T-helper 17 cell (primary cell): ENCODE measurements at regions not wholly inside any gene's neighbourhood (a gene's known extent, or its start where the extent isn't known, plus 50 kb on each side); places are given as distances from the start of the nearest gene placed in this dataset.

ENCODE experiments used
- ATAC-seq: fragments of 150-1000 bp; cut with Tn5 transposase; 2 replicates; pipeline ENCODE4 v1.10.0; 2021; ENCODE audit warnings: mild to moderate bottlenecking, moderate library complexity
- DNase-seq, 3 donors: peaks; one replicate each; pipeline versions ENCODE4 v3.0.0 to v3.0.0-alpha.2; 2020 to 2021
- H3K9me3 ChIP-seq: one replicate; pipeline ENCODE4 v1.7.0; 2013; ENCODE audit warnings: low read length, mild to moderate bottlenecking; ENCODE audit not compliant: control insufficient read depth, poor library complexity, severe bottlenecking
- H3K27ac Mint-ChIP-seq: one replicate; pipeline ENCODE4 v1.8.0; 2022; ENCODE audit warnings: mild to moderate bottlenecking, moderate library complexity, mixed read lengths
- H3K27me3 Mint-ChIP-seq: one replicate; pipeline ENCODE4 v1.8.0; 2022; ENCODE audit warnings: mixed read lengths
- H3K36me3 Mint-ChIP-seq: one replicate; pipeline ENCODE4 v1.8.0; 2022; ENCODE audit warnings: low read depth, mixed read lengths
- H3K4me1 Mint-ChIP-seq: one replicate; pipeline ENCODE4 v1.8.0; 2022; ENCODE audit warnings: mild to moderate bottlenecking, mixed read lengths
- H3K4me3 Mint-ChIP-seq: one replicate; pipeline ENCODE4 v1.8.0; 2022; ENCODE audit warnings: mild to moderate bottlenecking, moderate library complexity, mixed read lengths

DNA sequence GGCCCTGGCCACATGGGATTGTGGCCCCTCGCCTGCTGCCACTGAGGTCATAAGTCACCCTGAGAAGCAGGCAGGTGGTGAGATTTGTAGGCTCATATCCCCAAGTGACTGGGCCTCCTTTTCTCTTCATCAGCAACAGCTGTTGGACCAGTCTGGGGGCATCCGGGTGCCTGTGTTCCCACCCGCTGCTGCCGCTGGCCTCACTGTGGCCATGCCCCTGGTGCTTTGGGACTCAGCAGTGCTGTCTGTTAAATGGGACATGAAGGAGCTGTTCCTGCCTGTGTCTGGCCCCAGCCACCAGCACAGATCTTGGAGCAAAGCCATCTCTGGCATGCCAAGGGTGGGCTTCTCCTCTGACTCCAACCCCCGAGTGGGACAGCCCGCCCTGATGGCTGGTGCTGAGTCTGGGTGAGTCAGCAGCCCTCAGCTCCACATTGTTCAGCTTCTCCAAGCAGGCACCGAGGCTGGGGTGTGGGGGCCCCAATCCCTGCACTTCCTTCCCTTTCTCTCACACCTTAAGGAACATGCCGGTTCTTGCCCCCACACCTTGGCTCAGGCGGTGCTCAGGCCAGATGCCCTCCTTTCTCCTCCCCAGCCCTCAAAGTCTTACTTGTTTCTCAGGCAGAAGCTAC, 207.9 kb downstream of the GLI2 start:
- Mint-ChIP-seq H3K36me3 (no peaks in the 10 kb centered on the region), H3K27ac (no peak overlapping the region), H3K4me1 (no peaks in the 10 kb centered on the region), H3K4me3 (no peak overlapping the region), H3K27me3 (no peaks in the 10 kb centered on the region)
- no peak for ATAC-seq
- no peaks in the 10 kb centered on the region for H3K9me3 ChIP-seq
- DNase-seq = no peak

DNA sequence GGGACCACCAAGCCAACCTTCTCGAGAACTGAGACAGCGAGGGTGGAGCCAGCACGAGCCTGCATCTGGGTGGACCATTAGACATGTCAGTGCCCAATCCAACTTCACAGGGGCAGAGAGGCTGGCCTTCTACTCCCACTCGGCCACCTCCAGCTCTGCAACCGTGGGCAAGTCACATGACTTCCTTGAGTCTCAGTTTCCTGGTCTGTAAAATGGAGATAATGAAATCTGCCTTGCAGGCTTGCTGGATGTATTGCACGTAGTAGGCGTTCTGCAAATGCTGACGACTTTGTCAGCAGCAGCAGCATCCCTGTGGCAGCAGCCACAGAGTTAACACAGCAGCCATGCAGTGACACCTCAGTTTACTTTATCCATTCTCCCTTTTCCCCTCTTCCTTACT, 208.9 kb downstream of the GLI2 start:
- H3K36me3 Mint-ChIP-seq = no peaks in the 10 kb centered on the region
- H3K27me3 Mint-ChIP-seq = no peaks in the 10 kb centered on the region
- peaks cover 2% of the 10 kb centered on the region for H3K4me1 Mint-ChIP-seq
- no peak overlapping the region for H3K27ac Mint-ChIP-seq
- no peak for ATAC-seq
- no peak for DNase-seq
- H3K9me3 ChIP-seq = no peaks in the 10 kb centered on the region
- H3K4me3 Mint-ChIP-seq = no peak overlapping the region

DNA sequence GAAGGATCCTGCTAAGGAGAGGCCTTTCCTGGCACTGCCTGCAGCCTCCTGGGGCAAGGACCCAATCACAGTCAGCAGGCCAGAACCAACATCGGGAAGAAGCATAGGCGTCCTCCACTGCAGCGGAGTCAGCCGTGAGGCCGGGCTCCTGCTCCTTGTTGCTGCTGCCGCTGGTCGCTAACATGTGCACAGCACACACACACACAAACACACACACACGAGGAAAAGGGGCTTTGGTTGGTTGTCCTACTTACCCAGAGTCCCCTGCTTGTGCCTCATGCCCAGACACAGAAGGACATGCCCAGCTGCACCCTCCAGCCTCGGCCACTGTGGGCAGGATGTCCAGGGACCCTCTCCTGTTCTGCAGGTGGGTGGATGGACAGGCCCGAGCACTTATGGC, 209.4 kb downstream of the GLI2 start:
- Mint-ChIP-seq H3K27ac (no peak overlapping the region), H3K36me3 (no peaks in the 10 kb centered on the region), H3K4me1 (peaks cover 2% of the 10 kb centered on the region), H3K27me3 (no peaks in the 10 kb centered on the region), H3K4me3 (no peak overlapping the region)
- DNase-seq = no peak
- ATAC-seq = no peak
- no peaks in the 10 kb centered on the region for H3K9me3 ChIP-seq

DNA sequence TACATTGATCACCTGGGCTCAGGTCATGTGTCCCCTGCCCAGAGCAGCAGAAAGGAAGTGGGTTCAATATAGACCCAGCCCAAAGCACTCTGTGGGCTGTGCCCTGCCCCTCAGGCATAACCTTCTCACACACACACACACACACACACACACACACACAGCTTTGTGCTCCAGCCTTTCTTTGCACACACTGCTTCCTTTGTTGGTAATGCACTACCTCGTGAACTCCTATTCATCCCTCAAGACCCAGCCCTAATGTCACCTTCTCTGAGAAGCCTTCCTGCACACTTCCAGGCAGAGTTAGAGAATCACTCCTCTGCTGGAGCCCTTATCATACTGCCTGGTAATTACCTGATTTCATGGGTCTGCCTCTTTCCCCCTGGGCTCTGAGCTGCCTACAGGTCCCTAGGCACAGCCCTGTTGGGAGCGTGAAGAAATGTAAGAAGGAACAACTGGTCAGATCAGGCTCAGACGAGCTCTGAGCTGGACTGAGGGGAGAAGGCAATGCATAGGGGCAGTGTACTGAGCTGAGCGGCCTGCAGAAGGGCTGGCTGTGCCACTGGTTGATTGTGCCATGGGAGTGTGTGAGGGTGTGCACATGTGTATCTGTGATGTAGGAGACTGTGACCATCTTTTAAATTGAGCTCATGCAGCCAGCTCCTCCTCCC, 210.3 kb downstream of the GLI2 start:
- H3K4me1 Mint-ChIP-seq = peaks cover 2% of the 10 kb centered on the region
- H3K27me3 Mint-ChIP-seq = no peaks in the 10 kb centered on the region
- ATAC-seq = no peak
- no peaks in the 10 kb centered on the region for H3K36me3 Mint-ChIP-seq
- no peaks in the 10 kb centered on the region for H3K9me3 ChIP-seq
- DNase-seq = no peak
- H3K27ac Mint-ChIP-seq = no peak overlapping the region
- H3K4me3 Mint-ChIP-seq = no peak overlapping the region

DNA sequence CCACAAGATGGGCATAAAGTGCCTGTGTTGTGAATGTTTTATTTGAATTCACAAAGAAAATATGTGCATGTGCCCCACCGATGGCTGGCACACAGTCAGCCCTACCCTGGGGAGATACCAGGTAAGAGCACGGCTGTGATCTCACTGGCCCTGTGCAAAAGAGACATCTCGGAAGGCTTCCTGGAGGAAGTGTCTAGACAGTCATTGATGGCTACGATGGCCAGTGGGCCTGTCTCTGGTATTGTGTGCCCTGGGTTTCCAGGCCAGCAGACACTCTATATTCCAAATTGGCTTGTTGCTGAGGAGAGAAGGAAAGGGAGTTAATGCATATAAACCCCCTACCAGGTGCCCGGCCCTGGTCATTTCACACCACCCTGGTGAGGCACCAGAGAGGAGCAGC, 211.7 kb downstream of the GLI2 start:
- ATAC-seq (no peak), DNase-seq (no peak)
- no peak overlapping the region for H3K27ac Mint-ChIP-seq
- H3K27me3 Mint-ChIP-seq = peaks cover 7% of the 10 kb centered on the region
- H3K9me3 ChIP-seq = no peaks in the 10 kb centered on the region
- no peaks in the 10 kb centered on the region for H3K36me3 Mint-ChIP-seq
- peaks cover 4% of the 10 kb centered on the region for H3K4me1 Mint-ChIP-seq
- H3K4me3 Mint-ChIP-seq = no peak overlapping the region

DNA sequence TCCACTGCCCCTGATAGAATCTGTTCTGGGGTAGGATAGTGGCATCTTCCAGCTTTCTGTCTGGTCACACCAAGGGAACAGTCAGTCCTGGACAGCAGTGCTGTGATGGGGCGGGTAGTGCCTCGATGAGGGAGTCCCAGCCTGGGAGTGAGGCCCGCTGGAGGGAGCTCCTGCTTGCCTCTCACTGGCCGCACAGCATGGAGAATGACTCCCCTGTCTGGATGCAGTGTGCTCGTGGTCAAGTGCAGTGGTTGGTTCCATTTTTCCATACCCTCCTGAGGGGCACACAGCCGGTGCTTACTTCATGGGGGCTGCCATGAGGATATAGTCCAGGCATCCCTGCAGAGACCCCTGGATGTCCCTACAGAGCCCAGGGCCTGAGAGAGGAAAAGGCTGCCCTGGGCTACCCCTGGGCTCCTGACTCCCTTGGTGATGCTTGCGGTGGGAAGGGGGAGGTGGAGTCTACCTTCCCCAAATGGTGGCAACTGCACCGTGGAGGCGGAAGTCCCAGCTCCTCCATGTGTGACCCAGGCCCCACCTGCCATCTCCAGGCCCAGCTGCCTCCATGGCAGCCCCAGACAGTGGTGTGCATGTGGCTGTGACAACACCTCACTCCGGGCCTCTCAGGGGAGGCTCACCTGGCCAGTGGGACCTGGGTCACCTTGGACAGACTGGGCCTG, 212.5 kb downstream of the GLI2 start:
- Mint-ChIP-seq H3K4me3 (no peak overlapping the region), H3K27ac (no peak overlapping the region), H3K27me3 (peaks cover 7% of the 10 kb centered on the region), H3K36me3 (no peaks in the 10 kb centered on the region), H3K4me1 (peaks cover 4% of the 10 kb centered on the region)
- ATAC-seq (no peak), DNase-seq (no peak)
- no peaks in the 10 kb centered on the region for H3K9me3 ChIP-seq

DNA sequence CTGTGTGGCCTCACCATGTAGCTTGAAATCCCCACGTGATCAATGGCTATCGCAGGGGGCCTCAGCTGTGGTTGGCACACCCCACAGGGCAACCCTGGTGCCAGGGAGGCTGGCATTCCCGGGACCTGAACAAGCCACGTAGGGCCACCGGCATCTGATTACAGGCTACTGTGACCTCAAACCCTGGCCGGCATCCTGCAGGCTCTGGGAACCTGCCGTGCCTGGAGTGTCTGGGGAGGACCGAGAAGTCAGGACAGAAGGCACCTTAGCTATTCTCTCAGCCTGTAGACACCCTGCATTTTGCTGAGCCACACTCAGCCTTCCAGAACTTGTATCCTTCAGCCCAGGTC, 213.0 kb downstream of the GLI2 start:
- H3K9me3 ChIP-seq = no peaks in the 10 kb centered on the region
- H3K36me3 Mint-ChIP-seq = no peaks in the 10 kb centered on the region
- H3K27me3 Mint-ChIP-seq = peaks cover 7% of the 10 kb centered on the region
- DNase-seq (no peak), ATAC-seq (no peak)
- no peak overlapping the region for H3K27ac Mint-ChIP-seq
- H3K4me1 Mint-ChIP-seq = peaks cover 4% of the 10 kb centered on the region
- H3K4me3 Mint-ChIP-seq = no peak overlapping the region

DNA sequence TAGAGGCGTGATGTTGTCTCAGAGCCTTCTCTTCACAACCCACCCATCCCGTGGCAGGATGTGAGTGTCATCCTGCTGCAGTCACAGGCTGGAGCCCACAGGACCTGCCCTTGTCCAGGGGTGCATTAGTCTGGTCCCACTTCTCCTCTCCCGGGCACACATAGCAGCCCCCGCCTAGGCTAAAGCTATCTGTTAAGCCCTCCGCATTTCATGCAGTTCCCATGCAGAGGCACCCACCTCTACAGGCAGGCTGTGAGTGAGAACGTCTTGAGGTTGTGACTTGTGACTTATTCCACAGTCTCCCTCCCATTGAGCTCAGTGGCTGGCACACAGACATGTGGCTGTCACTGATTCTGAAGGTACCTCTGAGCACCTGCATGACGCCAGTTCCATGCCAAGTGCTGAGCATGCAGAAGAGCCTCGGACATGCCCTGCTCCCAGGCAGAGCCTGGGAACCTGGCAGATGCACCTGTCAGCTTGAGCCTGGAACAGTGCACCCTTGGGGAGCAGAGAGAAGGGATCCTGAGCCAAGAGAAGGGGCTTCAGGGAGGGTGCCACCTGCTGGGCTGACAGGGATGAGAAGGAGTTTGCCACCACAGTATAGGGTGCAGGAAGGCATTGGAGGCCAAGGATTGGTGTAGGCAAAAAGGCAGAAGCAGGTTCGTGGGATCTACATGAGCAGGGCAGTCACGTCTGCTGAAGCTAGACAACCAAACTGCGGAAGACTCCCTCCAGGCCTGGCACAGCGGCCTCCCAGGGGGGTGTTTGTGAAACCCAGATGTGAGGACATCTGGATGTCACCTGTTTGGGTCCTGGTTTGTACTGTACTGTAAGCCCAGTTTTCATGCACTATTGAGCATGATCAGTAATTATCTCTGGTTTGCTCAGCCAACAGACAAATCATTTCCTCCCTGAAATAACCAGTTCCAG, 213.6 kb downstream of the GLI2 start:
- H3K27ac Mint-ChIP-seq = no peak overlapping the region
- H3K9me3 ChIP-seq = no peaks in the 10 kb centered on the region
- H3K4me1 Mint-ChIP-seq = peaks cover 4% of the 10 kb centered on the region
- peaks cover 7% of the 10 kb centered on the region for H3K27me3 Mint-ChIP-seq
- ATAC-seq (no peak), DNase-seq (no peak)
- H3K36me3 Mint-ChIP-seq = no peaks in the 10 kb centered on the region
- H3K4me3 Mint-ChIP-seq = no peak overlapping the region

DNA sequence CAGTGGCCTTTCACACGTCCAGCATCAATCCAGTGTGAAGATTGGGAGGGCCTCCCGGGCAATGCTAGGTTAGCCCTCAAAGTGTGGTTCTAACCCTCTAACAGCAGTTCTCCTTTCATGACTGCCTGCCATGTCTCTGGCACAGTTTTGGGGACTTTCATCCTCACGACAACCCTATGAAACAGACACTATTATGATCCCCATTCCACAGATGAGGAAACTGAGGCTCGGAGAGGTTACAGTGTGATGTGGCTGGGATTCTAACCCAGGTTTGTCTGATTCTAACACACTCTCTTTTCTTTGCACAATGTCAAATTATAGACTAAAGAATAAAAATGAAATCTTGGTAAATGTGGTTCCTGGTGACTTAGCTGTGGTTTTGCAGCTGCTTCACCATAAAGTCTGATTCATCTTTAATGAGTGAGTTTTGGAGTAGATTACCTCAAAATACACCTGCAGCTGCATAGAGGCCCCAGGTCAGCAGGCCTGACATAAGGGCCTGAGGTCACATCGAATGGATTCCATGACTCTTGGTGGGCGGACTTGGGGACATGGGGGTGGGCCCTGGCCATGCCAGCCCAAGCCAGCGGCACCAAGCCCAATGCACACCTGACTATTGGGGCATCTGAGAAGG, 214.4 kb downstream of the GLI2 start:
- Mint-ChIP-seq H3K36me3 (no peaks in the 10 kb centered on the region), H3K27me3 (peaks cover 7% of the 10 kb centered on the region), H3K27ac (no peak overlapping the region), H3K4me1 (peaks cover 4% of the 10 kb centered on the region), H3K4me3 (no peak overlapping the region)
- H3K9me3 ChIP-seq = no peaks in the 10 kb centered on the region
- ATAC-seq = no peak
- no peak for DNase-seq

DNA sequence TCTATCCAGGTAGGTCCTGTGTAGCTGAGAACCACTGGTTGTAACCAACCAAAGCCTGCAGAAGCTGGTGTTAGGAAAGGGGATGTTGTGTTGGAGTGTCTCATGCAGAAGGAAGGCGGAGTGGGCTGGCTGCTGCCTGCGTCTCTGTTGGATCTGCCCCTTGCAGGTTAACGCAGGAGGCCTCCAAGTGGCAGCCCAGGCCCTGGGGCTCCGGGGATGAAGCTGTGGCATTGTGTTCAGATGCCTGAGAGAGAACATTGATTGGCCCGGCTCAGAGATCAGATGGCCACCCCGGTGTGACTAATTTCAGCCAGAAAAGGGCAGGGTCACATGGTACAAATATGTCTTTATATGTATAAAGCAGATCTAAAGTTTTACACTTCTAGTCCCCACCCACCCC, 216.0 kb downstream of the GLI2 start:
- ATAC-seq (no peak), DNase-seq (no peak)
- no peaks in the 10 kb centered on the region for H3K36me3 Mint-ChIP-seq
- H3K4me1 Mint-ChIP-seq = peaks cover 4% of the 10 kb centered on the region
- H3K27ac Mint-ChIP-seq = no peak overlapping the region
- H3K4me3 Mint-ChIP-seq = no peak overlapping the region
- no peaks in the 10 kb centered on the region for H3K9me3 ChIP-seq
- H3K27me3 Mint-ChIP-seq = peaks cover 7% of the 10 kb centered on the region

DNA sequence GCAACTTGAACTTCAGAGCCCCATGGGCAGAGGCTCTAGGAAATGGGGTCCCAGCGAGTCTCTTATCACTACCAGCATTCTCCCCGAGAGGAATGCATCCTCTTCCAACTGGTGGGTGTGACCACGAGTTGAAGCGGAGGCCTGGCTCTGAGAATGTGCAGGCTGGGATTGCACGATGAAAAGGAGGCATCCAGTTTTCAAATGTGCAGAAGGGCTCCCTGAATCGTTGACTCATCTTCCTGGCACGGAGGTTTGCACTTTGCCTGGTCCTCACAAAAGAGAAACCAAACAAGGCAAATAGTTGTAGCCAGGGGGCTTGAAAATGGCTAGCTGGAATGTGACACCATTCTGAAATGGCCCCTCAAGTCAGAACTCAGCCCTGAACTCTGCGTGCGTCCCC, 216.7 kb downstream of the GLI2 start:
- Mint-ChIP-seq H3K4me3 (no peak overlapping the region), H3K36me3 (no peaks in the 10 kb centered on the region), H3K4me1 (peaks cover 6% of the 10 kb centered on the region), H3K27me3 (peaks cover 11% of the 10 kb centered on the region), H3K27ac (no peak overlapping the region)
- H3K9me3 ChIP-seq = no peaks in the 10 kb centered on the region
- ATAC-seq (no peak), DNase-seq (no peak)

DNA sequence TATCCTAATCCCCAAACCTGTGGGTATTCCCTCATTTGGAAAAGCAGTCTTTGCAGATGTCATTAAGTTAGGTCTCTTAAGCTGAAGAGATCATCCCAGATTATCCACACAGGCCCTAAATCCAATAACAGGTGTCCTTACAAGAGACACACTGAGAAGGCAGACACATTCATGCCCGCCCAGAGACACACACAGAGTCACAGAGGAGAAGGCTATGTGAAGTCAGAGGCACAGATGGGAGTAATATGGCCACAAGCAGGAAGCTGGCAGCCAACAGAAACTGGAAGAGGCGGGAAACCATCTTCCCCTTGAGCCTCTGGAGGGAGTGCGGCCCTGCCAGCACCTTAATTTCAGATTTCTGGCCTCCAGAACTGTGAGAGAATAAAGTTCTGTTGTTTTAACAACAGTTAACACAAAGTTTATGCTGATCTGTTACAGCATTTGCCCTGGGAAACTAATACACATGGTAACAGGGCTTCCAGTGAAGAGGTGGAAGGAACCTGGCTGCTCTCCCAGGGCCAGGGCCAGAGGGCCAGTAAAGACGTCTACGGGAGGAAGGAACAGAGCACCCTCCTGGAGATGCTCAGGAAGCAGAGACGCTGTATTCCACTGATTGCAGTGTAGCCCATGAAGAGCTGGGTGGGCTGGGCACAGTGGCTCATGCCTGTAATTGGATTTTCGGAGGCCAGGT, 217.5 kb downstream of the GLI2 start:
- no peak overlapping the region for H3K27ac Mint-ChIP-seq
- no peak overlapping the region for H3K4me3 Mint-ChIP-seq

More for the DNA sequence above, 217.5 kb downstream of the GLI2 start:
- H3K9me3 ChIP-seq = no peaks in the 10 kb centered on the region
- Mint-ChIP-seq H3K4me1 (peaks cover 8% of the 10 kb centered on the region), H3K27me3 (peaks cover 12% of the 10 kb centered on the region), H3K36me3 (no peaks in the 10 kb centered on the region)
- ATAC-seq = no peak
- no peak for DNase-seq
